Tibial artery (tissue), 4 donors: ENCODE measurements at regions not wholly inside any gene's neighbourhood (a gene's known extent, or its start where the extent isn't known, plus 50 kb on each side); places are given as distances from the start of the nearest gene placed in this dataset.
A peak's percentile ranks its signal among the peaks of the same experiment; 100 is the strongest.

Source experiments
- DNase-seq, 2 donors: peaks; one replicate each; pipeline ENCODE4 v3.0.0-alpha.2; 2019
- H3K27ac ChIP-seq, 2 donors: fragments of 200-600 bp; sonication (generic) in 1 of 2; 1 replicate in 1 of 2; 2 replicates in 1 of 2; pipeline ENCODE4 v1.5.1; 2018 to 2019; ENCODE audit warnings: mild to moderate bottlenecking in 1 of 2
- H3K27me3 ChIP-seq, 2 donors: fragments of 200-600 bp; sonication (generic) in 1 of 2; one replicate each; pipeline versions ENCODE4 v1.5.1 to v1.6.0; 2016 to 2019
- H3K36me3 ChIP-seq, 3 donors: fragments of 200-600 bp; sonication (generic) in 2 of 3; one replicate each; pipeline ENCODE4 v1.5.1; 2016 to 2019; ENCODE audit warnings: mild to moderate bottlenecking in 2 of 3
- H3K4me1 ChIP-seq, 4 donors: fragments of 200-600 bp; sonication (generic) in 2 of 4; 1 replicate in 3 of 4; 2 replicates in 1 of 4; pipeline ENCODE4 v1.5.1; 2016 to 2019
- H3K4me3 ChIP-seq, 2 donors: fragments of 200-600 bp; sonication (generic) in 1 of 2; 1 replicate in 1 of 2; 2 replicates in 1 of 2; pipeline ENCODE4 v1.5.1; 2018 to 2019; ENCODE audit warnings: mild to moderate bottlenecking in 2 of 2
- H3K9me3 ChIP-seq, 3 donors: fragments of 200-600 bp; sonication (generic) in 1 of 3; one replicate each; pipeline ENCODE4 v1.5.1; 2016 to 2019
- CTCF ChIP-seq, 2 experiments: fragments of 200-600 bp in 1 of 2; fragments of 450-650 bp in 1 of 2; IDR thresholded peaks; one replicate each; pipeline ENCODE4 v1.5.1; 2017 to 2019; ENCODE audit warnings: antibody characterized with exemption in 2 of 2, mild to moderate bottlenecking in 1 of 2, moderate library complexity in 1 of 2
- intact Hi-C: fragments of 100-400 bp; cut with DNase I; formaldehyde crosslinking; loops from one replicate; pipeline ENCODE4 v1.15.0; 2023; ENCODE audit warnings: low total_unique reads

- Histone ChIP-seq H3K27ac (no peak overlapping the region), H3K4me3 (no peak overlapping the region), H3K9me3 (no peaks in the 10 kb centered on the region), H3K27me3 (no peaks in the 10 kb centered on the region), H3K4me1 (peaks cover 0 to 9% (median 6%) of the 10 kb centered on the region in 4 donors), H3K36me3 (no peaks in the 10 kb centered on the region)
- no peak for DNase-seq
- no peak for TF ChIP-seq CTCF (IDR thresholded peaks at IDR 0.05)
- intact Hi-C loops, result no loop called here
Observed at GRCh38 chr6:15953152-15953880, 175.6 kb upstream of the MYLIP start.

GRCh38 chr6:15952231-15953151, 176.4 kb upstream of the MYLIP start:
- Histone ChIP-seq H3K27ac (no peak overlapping the region), H3K36me3 (no peaks in the 10 kb centered on the region), H3K4me1 (peaks cover 0 to 9% (median 6%) of the 10 kb centered on the region in 4 donors), H3K27me3 (no peaks in the 10 kb centered on the region), H3K4me3 (no peak overlapping the region), H3K9me3 (no peaks in the 10 kb centered on the region)
- intact Hi-C loops, result no loop called here
- TF ChIP-seq CTCF (IDR thresholded peaks at IDR 0.05), result peak in 1 of 2 experiments; percentile 7
- DNase-seq, result no peak

- intact Hi-C loops, result no loop called here
- DNase-seq, result no peak
- Histone ChIP-seq H3K4me1 (peaks cover 0 to 9% (median 5%) of the 10 kb centered on the region in 4 donors), H3K36me3 (no peaks in the 10 kb centered on the region), H3K9me3 (no peaks in the 10 kb centered on the region), H3K27me3 (no peaks in the 10 kb centered on the region), H3K27ac (no peak overlapping the region), H3K4me3 (no peak overlapping the region)
- no peak for TF ChIP-seq CTCF (IDR thresholded peaks at IDR 0.05)
Observed at GRCh38 chr6:15950962-15951569, 177.8 kb upstream of the MYLIP start.

- Histone ChIP-seq H3K9me3 (no peaks in the 10 kb centered on the region), H3K4me3 (no peak overlapping the region), H3K27ac (no peak overlapping the region), H3K4me1 (peaks cover 0 to 9% (median 5%) of the 10 kb centered on the region in 4 donors), H3K36me3 (no peaks in the 10 kb centered on the region), H3K27me3 (no peaks in the 10 kb centered on the region)
- intact Hi-C loops, result no loop called here
- no peak for DNase-seq
- TF ChIP-seq CTCF (IDR thresholded peaks at IDR 0.05), result no peak
Observed at GRCh38 chr6:15949982-15950381, 178.9 kb upstream of the MYLIP start.

- no peak overlapping the region for H3K27ac ChIP-seq
- intact Hi-C loops, result no loop called here
- H3K4me3 ChIP-seq, result no peak overlapping the region
- TF ChIP-seq CTCF (IDR thresholded peaks at IDR 0.05), result no peak
- H3K9me3 ChIP-seq, result no peaks in the 10 kb centered on the region
- no peaks in the 10 kb centered on the region for H3K36me3 ChIP-seq
- no peak for DNase-seq
- H3K4me1 ChIP-seq, result peaks cover 0 to 9% (median 5%) of the 10 kb centered on the region in 4 donors
- H3K27me3 ChIP-seq, result no peaks in the 10 kb centered on the region
Observed at GRCh38 chr6:15948930-15949900, 179.7 kb upstream of the MYLIP start.
